ENCODE measurements at regions not wholly inside any gene's neighbourhood (a gene's known extent, or its start where the extent isn't known, plus 50 kb on each side); places are given as distances from the start of the nearest gene placed in this dataset.

- no peak overlapping the region for H3K4me3 ChIP-seq
- no peak overlapping the region for H3K27ac ChIP-seq
Measured at GRCh38 chr6:121020656-121021055, 313.6 kb downstream of the TBC1D32 start.

GRCh38 chr6:121008553-121008952, 325.7 kb downstream of the TBC1D32 start:
- no peak overlapping the region for H3K27ac ChIP-seq
- no peak overlapping the region for H3K4me3 ChIP-seq

GRCh38 chr6:121006024-121006423, 328.3 kb downstream of the TBC1D32 start:
- Histone ChIP-seq H3K4me3 (no peak overlapping the region), H3K27ac (no peak overlapping the region)

GRCh38 chr6:121000381-121000780, 333.9 kb downstream of the TBC1D32 start:
- H3K4me3 ChIP-seq, result no peak overlapping the region
- no peak overlapping the region for H3K27ac ChIP-seq

GRCh38 chr6:120996340-120996739, 337.9 kb downstream of the TBC1D32 start:
- Histone ChIP-seq H3K4me3 (no peak overlapping the region), H3K27ac (no peak overlapping the region)

- Histone ChIP-seq H3K4me3 (no peak overlapping the region), H3K27ac (no peak overlapping the region)
Measured at GRCh38 chr6:120994573-120994967, 339.7 kb downstream of the TBC1D32 start.

GRCh38 chr6:120993929-120994572, 340.2 kb downstream of the TBC1D32 start:
- Histone ChIP-seq H3K27ac (no peak overlapping the region), H3K4me3 (no peak overlapping the region)

GRCh38 chr6:120992257-120992656, 342.0 kb downstream of the TBC1D32 start:
- Histone ChIP-seq H3K4me3 (no peak overlapping the region), H3K27ac (no peak overlapping the region)

- Histone ChIP-seq H3K27ac (no peak overlapping the region), H3K4me3 (no peak overlapping the region)
Measured at GRCh38 chr6:120990866-120991265, 343.4 kb downstream of the TBC1D32 start.

GRCh38 chr6:120981835-120982234, 352.4 kb downstream of the TBC1D32 start:
- Histone ChIP-seq H3K4me3 (no peak overlapping the region), H3K27ac (no peak overlapping the region)

GRCh38 chr6:120966321-120966720, 368.0 kb downstream of the TBC1D32 start:
- H3K27ac ChIP-seq, result no peak overlapping the region
- H3K4me3 ChIP-seq, result no peak overlapping the region

- Histone ChIP-seq H3K27ac (no peak overlapping the region), H3K4me3 (no peak overlapping the region)
Measured at GRCh38 chr6:120965814-120966213, 368.5 kb downstream of the TBC1D32 start.

- Histone ChIP-seq H3K4me3 (no peak overlapping the region), H3K27ac (no peak overlapping the region)
Measured at GRCh38 chr6:120960761-120961160, 373.5 kb downstream of the TBC1D32 start.

GRCh38 chr6:120954111-120954510, 380.2 kb downstream of the TBC1D32 start:
- Histone ChIP-seq H3K27ac (no peak overlapping the region), H3K4me3 (no peak overlapping the region)

- H3K27ac ChIP-seq, result no peak overlapping the region
- H3K4me3 ChIP-seq, result no peak overlapping the region
Measured at GRCh38 chr6:120951258-120951657, 383.0 kb downstream of the TBC1D32 start.

- H3K27ac ChIP-seq, result no peak overlapping the region
- H3K4me3 ChIP-seq, result no peak overlapping the region
Measured at GRCh38 chr6:120947111-120947510, 387.2 kb downstream of the TBC1D32 start.

- no peak overlapping the region for H3K27ac ChIP-seq
- H3K4me3 ChIP-seq, result no peak overlapping the region
Measured at GRCh38 chr6:120945905-120946594, 388.2 kb downstream of the TBC1D32 start.

- no peak overlapping the region for H3K4me3 ChIP-seq
Measured at GRCh38 chr6:120938876-120939472, 395.3 kb downstream of the TBC1D32 start.

GRCh38 chr6:120938164-120938875, 396.0 kb downstream of the TBC1D32 start:
- no peak overlapping the region for H3K27ac ChIP-seq
- H3K4me3 ChIP-seq, result no peak overlapping the region

More at GRCh38 chr6:120938876-120939472, 395.3 kb downstream of the TBC1D32 start:
- H3K27ac ChIP-seq, result no peak overlapping the region

- Histone ChIP-seq H3K4me3 (no peak overlapping the region), H3K27ac (no peak overlapping the region)
Measured at GRCh38 chr6:120935908-120936307, 398.4 kb downstream of the TBC1D32 start.

GRCh38 chr6:120935016-120935415, 399.3 kb downstream of the TBC1D32 start:
- Histone ChIP-seq H3K27ac (no peak overlapping the region), H3K4me3 (no peak overlapping the region)
